Parathyroid adenoma (tissue), 2 donors: ENCODE measurements at regions not wholly inside any gene's neighbourhood (a gene's known extent, or its start where the extent isn't known, plus 50 kb on each side); places are given as distances from the start of the nearest gene placed in this dataset.

Experiments used
- H2AFZ ChIP-seq: fragments of 300-600 bp; sonication (generic); one replicate; pipeline ENCODE4 v1.7.0; 2017; ENCODE audit warnings: antibody characterized with exemption, mild to moderate bottlenecking
- H3K27ac ChIP-seq: fragments of 300-600 bp; sonication (generic); one replicate; pipeline ENCODE4 v1.7.0; 2017
- H3K27me3 ChIP-seq: fragments of 300-600 bp; sonication (generic); one replicate; pipeline ENCODE4 v1.7.0; 2017; ENCODE audit warnings: low read length; ENCODE audit not compliant: control insufficient read depth, insufficient read depth
- H3K36me3 ChIP-seq: fragments of 300-600 bp; sonication (generic); one replicate; pipeline ENCODE4 v1.7.0; 2017; ENCODE audit warnings: low read length; ENCODE audit not compliant: control insufficient read depth, insufficient read depth
- H3K4me1 ChIP-seq: fragments of 300-600 bp; sonication (generic); one replicate; pipeline ENCODE4 v1.7.0; 2017; ENCODE audit warnings: control low read depth
- H3K4me2 ChIP-seq: fragments of 300-600 bp; sonication (generic); one replicate; pipeline ENCODE4 v1.7.0; 2017; ENCODE audit warnings: low read length
- H3K4me3 ChIP-seq: fragments of 300-600 bp; sonication (generic); one replicate; pipeline ENCODE4 v1.7.0; 2017; ENCODE audit warnings: low read depth, low read length
- H3K79me2 ChIP-seq: fragments of 300-600 bp; sonication (generic); one replicate; pipeline ENCODE4 v1.7.0; 2017; ENCODE audit warnings: control low read depth
- H3K9ac ChIP-seq: fragments of 300-600 bp; sonication (generic); one replicate; pipeline ENCODE4 v1.7.0; 2017; ENCODE audit warnings: mild to moderate bottlenecking
- H3K9me3 ChIP-seq: fragments of 300-600 bp; sonication (generic); one replicate; pipeline ENCODE4 v1.7.0; 2017; ENCODE audit warnings: low read length; ENCODE audit not compliant: control insufficient read depth
- TF ChIP-seq, protein P1 (sequence below): fragments of 300-600 bp; sonication (generic); IDR thresholded peaks from one replicate; pipeline ENCODE4 v1.7.0; 2017; ENCODE audit warnings: antibody characterized with exemption, mild to moderate bottlenecking
- donor health status: primary hyperparathyroidism.

DNA sequence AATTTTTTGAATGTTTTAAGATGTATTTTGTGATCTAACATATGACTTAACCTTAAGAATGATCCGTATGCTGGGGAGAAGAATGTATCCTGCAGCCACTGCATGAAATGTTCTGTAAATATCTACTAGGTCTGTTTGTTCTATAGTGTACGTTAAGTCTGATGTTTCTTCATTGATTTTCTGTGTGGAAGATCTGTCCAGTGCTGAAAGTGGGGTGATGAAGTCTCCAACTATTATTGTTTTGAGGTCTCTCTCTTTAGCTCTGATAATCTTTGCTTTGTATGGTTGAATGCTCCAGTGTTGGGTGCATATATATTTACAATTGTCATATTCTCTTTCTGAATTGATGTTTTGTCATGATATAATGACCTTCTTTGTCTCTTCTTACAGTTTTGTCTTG lies 82.5 kb upstream of the LHCGR start:
- no peaks in the 10 kb centered on the region for H3K9me3 ChIP-seq
- no peak overlapping the region for H3K4me2 ChIP-seq
- H2AFZ ChIP-seq = no peak overlapping the region
- H3K9ac ChIP-seq = no peak overlapping the region
- no peak overlapping the region for H3K4me3 ChIP-seq
- no peaks in the 10 kb centered on the region for H3K79me2 ChIP-seq
- H3K4me1 ChIP-seq = no peaks in the 10 kb centered on the region
- no peaks in the 10 kb centered on the region for H3K27me3 ChIP-seq
- H3K27ac ChIP-seq = no peak overlapping the region
- H3K36me3 ChIP-seq = no peaks in the 10 kb centered on the region
- TF ChIP-seq, protein P1, sequence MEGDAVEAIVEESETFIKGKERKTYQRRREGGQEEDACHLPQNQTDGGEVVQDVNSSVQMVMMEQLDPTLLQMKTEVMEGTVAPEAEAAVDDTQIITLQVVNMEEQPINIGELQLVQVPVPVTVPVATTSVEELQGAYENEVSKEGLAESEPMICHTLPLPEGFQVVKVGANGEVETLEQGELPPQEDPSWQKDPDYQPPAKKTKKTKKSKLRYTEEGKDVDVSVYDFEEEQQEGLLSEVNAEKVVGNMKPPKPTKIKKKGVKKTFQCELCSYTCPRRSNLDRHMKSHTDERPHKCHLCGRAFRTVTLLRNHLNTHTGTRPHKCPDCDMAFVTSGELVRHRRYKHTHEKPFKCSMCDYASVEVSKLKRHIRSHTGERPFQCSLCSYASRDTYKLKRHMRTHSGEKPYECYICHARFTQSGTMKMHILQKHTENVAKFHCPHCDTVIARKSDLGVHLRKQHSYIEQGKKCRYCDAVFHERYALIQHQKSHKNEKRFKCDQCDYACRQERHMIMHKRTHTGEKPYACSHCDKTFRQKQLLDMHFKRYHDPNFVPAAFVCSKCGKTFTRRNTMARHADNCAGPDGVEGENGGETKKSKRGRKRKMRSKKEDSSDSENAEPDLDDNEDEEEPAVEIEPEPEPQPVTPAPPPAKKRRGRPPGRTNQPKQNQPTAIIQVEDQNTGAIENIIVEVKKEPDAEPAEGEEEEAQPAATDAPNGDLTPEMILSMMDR = no peak

DNA sequence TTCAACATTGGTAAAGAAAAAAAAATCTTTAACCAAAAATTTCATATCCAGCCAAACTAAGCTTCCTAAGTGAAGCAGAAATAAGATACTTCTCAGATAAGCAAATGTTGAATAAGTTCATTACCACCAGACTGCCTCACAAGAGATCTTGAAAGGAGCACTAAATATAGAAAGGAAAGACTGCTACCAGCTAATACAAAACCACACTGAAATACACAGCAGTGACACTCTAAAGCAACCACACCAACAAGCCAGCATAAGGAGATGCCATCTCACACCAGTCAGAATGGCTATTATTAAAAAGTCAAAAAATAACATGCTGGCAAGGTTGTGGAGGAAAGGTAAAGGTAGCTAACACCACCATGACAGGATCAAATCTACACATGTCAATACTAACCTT lies 74.0 kb upstream of the LHCGR start:
- Histone ChIP-seq H3K4me2 (no peak overlapping the region), H3K79me2 (no peaks in the 10 kb centered on the region), H2AFZ (no peak overlapping the region), H3K9me3 (no peaks in the 10 kb centered on the region), H3K9ac (no peak overlapping the region), H3K36me3 (no peaks in the 10 kb centered on the region), H3K27me3 (no peaks in the 10 kb centered on the region), H3K27ac (no peak overlapping the region), H3K4me1 (no peaks in the 10 kb centered on the region), H3K4me3 (no peak overlapping the region)
- TF ChIP-seq, protein P1 = no peak

DNA sequence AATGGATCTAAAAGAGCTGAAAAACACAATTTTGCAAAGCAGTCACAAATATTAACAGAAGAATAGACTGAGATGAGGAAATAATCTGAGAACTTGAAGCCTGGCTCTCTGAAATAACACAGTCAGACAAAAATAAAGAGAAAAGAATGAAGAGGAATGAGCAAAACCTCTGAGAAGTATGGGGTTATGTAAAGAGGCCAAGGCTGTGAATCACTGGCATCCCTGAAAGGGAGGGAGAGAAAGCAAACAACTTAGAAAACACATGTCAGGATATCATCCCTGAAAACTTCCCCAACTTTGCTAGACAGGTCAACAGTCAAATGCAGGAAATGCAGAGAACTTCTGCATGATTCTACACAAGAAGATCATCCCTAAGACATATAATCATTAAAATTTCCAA lies 73.5 kb upstream of the LHCGR start:
- H3K9me3 ChIP-seq = no peaks in the 10 kb centered on the region
- no peak overlapping the region for H3K27ac ChIP-seq
- TF ChIP-seq, protein P1 = no peak
- H3K79me2 ChIP-seq = no peaks in the 10 kb centered on the region
- no peak overlapping the region for H2AFZ ChIP-seq
- no peaks in the 10 kb centered on the region for H3K4me1 ChIP-seq
- no peak overlapping the region for H3K9ac ChIP-seq
- H3K4me2 ChIP-seq = no peak overlapping the region
- no peak overlapping the region for H3K4me3 ChIP-seq
- no peaks in the 10 kb centered on the region for H3K36me3 ChIP-seq
- no peaks in the 10 kb centered on the region for H3K27me3 ChIP-seq

DNA sequence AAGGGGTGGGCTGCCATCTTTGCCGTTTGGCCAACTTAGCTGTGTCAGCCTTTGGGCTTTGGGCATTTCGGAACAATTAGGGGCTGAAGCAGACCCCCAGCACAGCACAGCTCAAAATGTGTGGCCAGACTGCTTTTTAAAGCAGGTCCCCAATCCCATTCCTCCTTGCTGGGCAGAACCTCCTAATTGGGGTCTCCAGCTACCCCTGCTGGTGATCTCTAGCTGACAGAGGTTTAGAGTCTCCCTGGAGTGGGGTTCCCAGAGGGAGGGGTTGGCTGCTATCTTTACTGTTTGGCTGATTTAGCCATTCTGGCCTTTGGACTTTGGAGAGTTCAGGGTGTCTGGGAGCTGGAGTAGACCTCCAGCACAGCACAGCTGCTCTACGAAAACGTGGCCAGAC lies 71.5 kb upstream of the LHCGR start:
- no peak overlapping the region for H2AFZ ChIP-seq
- H3K4me2 ChIP-seq = no peak overlapping the region
- TF ChIP-seq, protein P1 = no peak
- H3K79me2 ChIP-seq = no peaks in the 10 kb centered on the region
- H3K27ac ChIP-seq = no peak overlapping the region
- H3K36me3 ChIP-seq = no peaks in the 10 kb centered on the region
- no peak overlapping the region for H3K4me3 ChIP-seq
- no peak overlapping the region for H3K9ac ChIP-seq
- no peaks in the 10 kb centered on the region for H3K4me1 ChIP-seq
- H3K27me3 ChIP-seq = no peaks in the 10 kb centered on the region
- H3K9me3 ChIP-seq = no peaks in the 10 kb centered on the region

DNA sequence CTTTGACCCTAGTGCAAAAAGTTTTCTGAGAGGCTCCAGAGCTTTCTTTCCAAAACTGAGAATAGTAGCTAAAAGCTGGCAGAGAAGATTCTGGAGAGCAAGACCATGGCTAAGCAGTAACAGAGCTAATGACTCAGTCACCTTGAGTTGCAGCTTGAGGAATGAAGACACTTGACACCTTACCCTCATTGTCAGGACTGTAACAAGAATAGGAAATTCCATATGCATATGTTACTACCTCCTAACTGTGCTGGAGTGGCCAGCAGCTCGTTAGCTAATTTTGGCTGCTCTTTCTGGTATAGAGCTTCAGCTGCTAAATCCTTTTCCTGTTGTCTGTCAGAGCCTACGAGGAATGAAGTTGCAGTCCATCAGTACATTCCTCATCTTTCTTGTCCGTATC lies 68.6 kb upstream of the LHCGR start:
- TF ChIP-seq, protein P1 = no peak
- no peaks in the 10 kb centered on the region for H3K36me3 ChIP-seq
- H3K27ac ChIP-seq = no peak overlapping the region
- H3K27me3 ChIP-seq = no peaks in the 10 kb centered on the region
- no peak overlapping the region for H3K9ac ChIP-seq
- H2AFZ ChIP-seq = no peak overlapping the region
- H3K9me3 ChIP-seq = no peaks in the 10 kb centered on the region
- no peak overlapping the region for H3K4me3 ChIP-seq
- H3K4me1 ChIP-seq = no peaks in the 10 kb centered on the region
- H3K4me2 ChIP-seq = no peak overlapping the region
- no peaks in the 10 kb centered on the region for H3K79me2 ChIP-seq
